ENCODE measurements at regions not wholly inside any gene's neighbourhood (a gene's known extent, or its start where the extent isn't known, plus 50 kb on each side); places are given as distances from the start of the nearest gene placed in this dataset.
"Not testable (repeated sequence)": the region's sequence is repeated elsewhere in the genome, so short reads cannot be mapped to it uniquely, and the experiment has no call there.

DNA sequence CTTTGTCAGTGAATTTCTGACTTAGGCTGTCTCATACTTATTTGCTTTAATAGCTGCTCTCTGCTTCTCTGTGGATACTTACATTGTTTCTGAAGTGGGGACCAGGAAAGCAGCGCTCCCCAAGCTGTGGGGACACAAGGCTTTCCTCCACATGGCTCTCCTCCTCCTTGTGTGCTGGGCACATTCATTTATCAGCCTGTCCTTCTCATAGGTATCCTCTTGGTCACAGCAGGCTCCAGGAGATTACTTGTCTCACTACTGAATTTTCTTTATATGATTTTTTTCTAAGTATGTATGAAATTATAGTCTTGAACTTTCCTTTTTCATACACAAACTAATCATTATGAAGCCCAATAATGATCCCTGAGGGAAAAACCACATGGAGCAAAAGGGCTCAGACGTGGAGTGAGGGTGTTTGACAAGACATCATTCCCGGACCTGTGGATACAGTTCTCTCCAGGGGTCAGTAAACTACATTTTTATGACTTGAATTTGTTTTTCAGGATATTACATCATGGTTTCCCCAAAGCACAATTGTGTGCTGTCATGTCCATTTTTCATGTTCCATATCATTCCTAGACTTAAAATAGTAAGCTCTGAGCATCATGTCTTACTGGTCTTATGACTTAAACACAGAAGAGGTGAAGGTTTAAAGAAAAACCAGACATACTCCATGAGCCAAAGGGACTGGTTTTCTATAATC lies 234.5 kb downstream of the PCSK1 start:
- no peak for DNase-seq

DNA sequence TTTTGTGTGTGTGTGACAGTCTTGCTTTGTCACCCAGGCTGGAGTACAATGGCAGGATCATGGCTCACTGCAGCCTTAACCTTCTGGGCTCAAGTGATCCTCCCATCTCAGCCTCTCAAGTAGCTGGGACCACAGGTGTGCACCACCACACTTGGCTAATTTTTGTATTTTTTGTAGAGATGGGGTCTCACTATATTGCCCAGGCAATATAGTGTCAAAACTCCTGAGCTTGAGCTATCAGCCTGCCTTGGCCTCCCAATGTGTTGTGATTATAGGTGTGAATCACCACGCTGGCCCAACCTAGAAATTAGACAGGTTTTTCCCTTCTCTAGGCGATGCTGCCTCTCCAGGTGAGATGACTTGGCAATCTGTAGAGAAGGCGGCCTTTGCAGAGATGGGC lies 235.3 kb downstream of the PCSK1 start:
- DNase-seq = not testable (repeated sequence)

GRCh38 chr5:96197347-96197746 lies 235.7 kb upstream of the ELL2 start:
- no peak for DNase-seq

DNA sequence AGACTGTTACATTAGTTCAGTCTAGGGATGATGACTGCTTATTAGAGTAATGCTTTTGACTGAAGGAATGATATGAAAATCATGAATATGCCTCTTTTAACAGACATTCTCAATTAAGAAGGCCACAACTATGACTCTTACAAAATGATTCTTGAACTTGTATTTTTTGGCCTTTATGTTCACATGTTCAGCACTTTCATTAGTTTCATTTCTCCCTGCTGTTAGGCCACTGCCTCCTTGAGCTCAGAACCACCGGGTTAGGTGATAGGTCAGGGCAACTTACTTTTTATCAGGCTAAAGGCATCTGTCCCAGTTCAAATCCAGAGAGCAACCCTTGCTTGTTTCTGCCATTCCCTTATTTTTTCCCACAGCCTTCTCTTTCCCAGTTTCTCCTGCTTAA lies 235.2 kb upstream of the ELL2 start:
- no peak for DNase-seq

GRCh38 chr5:96196407-96196806 lies 234.8 kb upstream of the ELL2 start:
- no peak for DNase-seq

GRCh38 chr5:96195123-96195522 lies 233.5 kb upstream of the ELL2 start:
- no peak for DNase-seq

- DNase-seq = no peak
Observed at GRCh38 chr5:96194593-96194992, 232.9 kb upstream of the ELL2 start.

- DNase-seq = no peak
Observed at GRCh38 chr5:96193946-96194345, 232.3 kb upstream of the ELL2 start.

DNA sequence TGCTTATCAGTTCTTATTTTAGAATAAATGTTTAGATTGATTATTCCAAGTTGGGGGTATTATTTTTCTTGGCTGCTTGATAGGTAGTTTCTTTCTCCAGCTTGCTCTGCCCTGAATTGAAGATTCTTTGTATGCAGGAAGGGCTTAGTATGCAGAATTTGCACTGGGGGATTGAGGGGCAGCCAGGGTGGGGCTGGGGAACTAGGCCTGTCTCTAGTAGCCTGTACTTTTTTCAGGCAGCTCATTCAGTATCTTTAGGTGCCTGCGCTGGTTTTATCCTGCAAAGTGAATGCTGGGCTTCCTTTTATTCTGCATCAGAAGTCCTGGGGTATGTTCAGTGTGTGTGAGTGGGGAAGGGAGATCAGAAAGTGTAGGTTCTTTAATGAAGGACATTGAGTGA lies 228.3 kb upstream of the ELL2 start:
- no peak for DNase-seq

- no peak for DNase-seq
Observed at GRCh38 chr5:96189028-96189826, 227.6 kb upstream of the ELL2 start.

GRCh38 chr5:96187309-96188027 lies 225.8 kb upstream of the ELL2 start:
- DNase-seq = no peak

- not testable (repeated sequence) for DNase-seq
Observed at GRCh38 chr5:96184510-96184909, 222.9 kb upstream of the ELL2 start.

GRCh38 chr5:96180684-96181435 lies 219.2 kb upstream of the ELL2 start:
- DNase-seq = no peak

DNA sequence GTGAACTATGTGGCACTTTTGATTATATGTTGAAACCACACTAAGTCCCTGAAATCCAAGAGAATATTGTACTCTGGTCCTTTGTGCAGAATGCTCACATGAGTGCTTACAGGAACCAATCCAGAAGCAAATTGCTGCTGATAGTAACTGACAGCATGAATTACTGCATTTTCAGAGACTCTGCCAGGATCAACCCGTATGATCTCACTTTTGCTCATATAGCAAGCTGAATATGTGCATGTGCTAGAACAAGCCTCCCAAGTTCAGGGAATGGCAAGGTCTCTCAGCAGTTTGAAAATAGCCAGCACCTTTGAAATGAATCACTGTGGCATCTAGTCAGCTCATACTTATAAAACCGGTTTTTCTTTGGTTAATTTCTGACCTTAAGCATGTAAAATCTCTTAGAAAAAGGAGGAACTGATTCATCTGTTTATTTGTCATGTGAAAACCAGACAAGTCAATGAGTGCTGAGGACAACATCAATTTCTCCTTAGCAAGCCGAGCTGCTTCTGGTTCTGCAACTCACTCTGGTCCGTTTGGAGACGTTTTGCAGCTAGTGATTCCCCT lies 215.7 kb upstream of the ELL2 start:
- no peak for DNase-seq

DNA sequence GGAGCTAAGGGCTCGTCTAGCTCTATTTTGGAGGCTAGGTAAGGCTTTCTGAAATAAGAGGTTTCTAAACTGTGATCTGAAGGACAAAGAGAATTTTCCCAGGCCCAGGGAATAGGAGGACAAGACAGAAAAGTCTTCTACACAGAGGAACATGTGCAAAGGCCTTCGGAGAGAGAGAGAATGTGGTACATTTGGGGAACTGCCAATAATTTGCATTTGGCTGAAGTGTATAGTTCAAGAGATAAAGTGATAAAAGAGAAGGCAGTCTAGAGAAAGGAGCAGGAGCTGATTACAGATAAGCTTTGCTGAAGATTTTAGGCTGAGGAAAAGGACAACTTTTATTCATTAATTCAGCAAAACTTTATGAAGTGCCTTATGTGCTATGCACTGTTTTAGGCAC lies 214.4 kb upstream of the ELL2 start:
- DNase-seq = no peak

- no peak for DNase-seq
Observed at GRCh38 chr5:96175090-96175489, 213.4 kb upstream of the ELL2 start.

DNA sequence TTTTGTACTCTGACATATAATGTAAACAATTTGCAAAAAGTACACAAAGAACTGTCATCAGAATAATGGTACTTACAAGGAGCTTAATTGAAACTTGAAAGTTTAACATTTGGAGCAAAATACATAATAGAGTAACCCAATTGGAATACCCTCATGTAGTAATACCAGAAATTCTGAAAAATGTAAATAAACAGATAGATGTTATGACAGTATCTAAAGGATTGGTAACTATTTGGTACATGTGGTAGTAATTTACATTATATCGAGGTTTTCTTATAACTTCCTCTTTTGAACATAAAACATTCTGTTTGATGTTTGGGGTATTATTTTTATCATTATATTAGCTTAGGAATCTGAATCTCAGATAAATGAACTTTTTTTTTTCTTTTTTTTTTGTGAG lies 211.7 kb upstream of the ELL2 start:
- no peak for DNase-seq

DNA sequence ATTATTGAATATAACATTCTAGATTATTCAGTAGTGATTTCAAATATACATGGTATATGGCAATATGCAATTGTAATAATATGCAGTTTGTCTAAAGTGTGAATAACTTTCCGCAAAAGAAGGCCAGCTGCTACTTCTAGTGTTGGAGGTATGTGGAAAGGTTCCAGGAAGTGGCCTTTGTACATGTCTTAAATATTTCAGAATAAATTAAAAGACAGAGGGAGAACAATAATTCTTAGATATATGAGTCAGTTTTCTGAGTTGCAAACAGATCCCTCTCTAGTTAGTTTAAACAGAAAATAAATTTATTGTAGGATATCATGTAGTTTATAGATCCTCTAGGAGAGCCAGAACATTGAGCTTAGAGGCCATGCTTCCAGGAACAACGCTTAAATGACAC lies 210.8 kb upstream of the ELL2 start:
- no peak for DNase-seq

DNA sequence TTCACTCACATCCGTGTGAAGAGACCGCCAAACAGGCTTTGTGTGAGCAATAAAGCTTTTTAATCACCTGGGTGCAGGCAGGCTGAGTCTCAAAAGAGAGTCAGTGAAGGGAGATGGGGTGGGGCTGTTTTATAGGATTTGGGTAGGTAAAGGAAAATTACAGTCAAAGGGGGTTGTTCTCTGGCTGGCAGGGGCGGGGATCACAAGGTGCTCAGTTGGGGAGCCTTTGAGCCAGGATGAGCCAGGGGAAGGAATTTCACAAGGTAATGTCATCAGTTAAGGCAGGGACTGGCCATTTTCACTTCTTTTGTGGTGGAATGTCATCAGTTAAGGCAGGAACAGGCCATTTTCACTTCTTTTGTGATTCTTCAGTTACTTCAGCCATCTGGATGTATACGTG lies 210.3 kb upstream of the ELL2 start:
- DNase-seq = not testable (repeated sequence)

DNA sequence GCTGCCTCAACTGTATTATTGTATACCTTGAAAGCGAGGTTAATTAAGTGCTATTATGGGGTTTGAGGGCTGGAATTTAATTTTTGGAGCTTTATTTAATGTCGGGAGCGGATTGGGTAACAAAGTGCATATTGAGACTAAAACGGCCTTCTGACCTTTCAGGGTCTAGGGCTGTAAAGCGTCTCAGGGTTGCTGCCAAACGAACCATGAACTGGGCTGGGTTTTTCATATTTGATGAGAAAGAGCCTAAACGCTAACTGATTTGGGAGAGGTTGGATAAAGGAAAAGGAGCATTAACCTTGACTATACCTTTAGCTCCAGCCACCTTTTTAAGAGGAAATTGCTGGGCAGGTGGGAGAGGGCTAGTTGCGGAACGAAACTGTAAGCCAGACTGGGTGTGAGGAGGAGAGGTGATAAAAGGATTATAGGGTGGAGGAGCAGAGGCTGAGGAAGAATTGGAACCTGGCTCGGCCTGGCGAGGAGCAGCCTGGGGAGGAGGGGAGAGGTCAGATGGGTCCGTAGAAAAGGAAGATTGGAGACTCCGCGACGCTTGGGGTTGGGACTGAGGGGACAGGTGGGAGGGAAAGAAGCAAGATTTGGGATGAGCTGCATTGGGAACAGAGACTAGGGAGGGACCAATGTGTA lies 209.0 kb upstream of the ELL2 start:
- not testable (repeated sequence) for DNase-seq

DNA sequence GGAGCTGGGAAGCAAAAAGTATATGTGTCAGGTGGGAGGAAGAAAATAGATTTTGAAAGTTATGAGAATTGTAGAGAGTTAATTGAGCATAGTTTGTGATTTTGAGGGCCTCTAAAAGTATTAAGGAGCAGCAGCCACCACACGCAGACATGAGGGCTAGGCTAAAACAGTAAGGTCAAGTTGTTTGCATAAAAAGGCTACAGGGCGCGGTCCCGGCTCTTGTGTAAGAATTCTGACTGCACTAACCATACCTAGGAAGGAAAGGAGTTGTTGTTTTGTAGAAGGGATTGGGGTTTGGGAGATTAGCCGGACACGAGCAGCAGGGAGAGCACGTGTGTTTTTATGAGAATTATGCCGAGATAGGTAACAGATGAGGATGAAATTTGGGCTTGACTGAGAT lies 207.2 kb upstream of the ELL2 start:
- not testable (repeated sequence) for DNase-seq

DNA sequence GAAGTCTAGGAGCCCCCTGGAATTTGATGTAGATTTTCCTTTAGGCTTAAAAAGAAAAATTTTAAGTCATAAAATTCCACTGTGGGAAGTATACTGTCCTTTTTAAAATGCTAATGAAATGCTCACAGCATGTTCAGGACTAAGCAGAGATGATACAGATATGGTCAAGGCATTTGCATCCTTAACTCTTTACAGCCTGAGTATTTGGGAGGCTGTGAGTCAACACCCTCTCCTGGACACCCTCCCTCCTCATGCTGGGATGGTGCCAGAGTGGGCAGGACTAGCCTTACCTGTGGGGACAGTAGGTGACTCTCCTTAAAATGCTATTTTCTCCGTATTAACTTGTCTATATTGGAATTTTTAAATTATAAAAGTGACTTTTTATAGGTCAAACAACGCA lies 197.4 kb upstream of the ELL2 start:
- no peak for DNase-seq
